HG02885 (cell line): ENCODE measurements at regions not wholly inside any gene's neighbourhood (a gene's known extent, or its start where the extent isn't known, plus 50 kb on each side); places are given as distances from the start of the nearest gene placed in this dataset.
"Not testable (repeated sequence)": the region's sequence is repeated elsewhere in the genome, so short reads cannot be mapped to it uniquely, and the experiment has no call there.

Experiments used
- ATAC-seq: cut with Tn5 transposase; IDR thresholded peaks from one replicate; pipeline ENCODE4 v1.9.1; 2021; ENCODE audit warnings: mild to moderate bottlenecking; ENCODE audit not compliant: unreplicated experiment, poor library complexity

GRCh38 chr21:25531538-25532250 is 75.6 kb downstream of the MRPL39 start:
- ATAC-seq = not testable (repeated sequence)

GRCh38 chr21:25528515-25528914 is 78.8 kb downstream of the MRPL39 start:
- no peak for ATAC-seq

GRCh38 chr21:25518491-25518911 is 88.8 kb downstream of the MRPL39 start:
- no peak for ATAC-seq

- no peak for ATAC-seq
These were observed 91.5 kb downstream of the MRPL39 start for GRCh38 chr21:25515484-25516405.

GRCh38 chr21:25513810-25514209 is 93.5 kb downstream of the MRPL39 start:
- ATAC-seq = no peak

- ATAC-seq = no peak
These were observed 94.9 kb downstream of the MRPL39 start for GRCh38 chr21:25512095-25513081.

- peak; percentile 74 for ATAC-seq
These were observed 97.4 kb downstream of the MRPL39 start for GRCh38 chr21:25509862-25510261.

- no peak for ATAC-seq
These were observed 98.9 kb downstream of the MRPL39 start for GRCh38 chr21:25508364-25508763.

- peak; percentile 46 for ATAC-seq
These were observed 99.8 kb downstream of the MRPL39 start for GRCh38 chr21:25507522-25507921.

GRCh38 chr21:25506887-25507286 is 100.4 kb downstream of the MRPL39 start:
- ATAC-seq = no peak

GRCh38 chr21:25506261-25506660 is 101.0 kb downstream of the MRPL39 start:
- ATAC-seq = no peak

GRCh38 chr21:25503981-25504380 is 103.3 kb downstream of the MRPL39 start:
- no peak for ATAC-seq

GRCh38 chr21:25501996-25502665 is 105.2 kb downstream of the MRPL39 start:
- peak; percentile 63 for ATAC-seq

- ATAC-seq = peak; percentile 32
These were observed 105.8 kb downstream of the MRPL39 start for GRCh38 chr21:25501462-25501861.

- ATAC-seq = no peak
These were observed 106.7 kb downstream of the MRPL39 start for GRCh38 chr21:25500598-25500997.

GRCh38 chr21:25496825-25497482 is 110.3 kb downstream of the MRPL39 start:
- no peak for ATAC-seq

- ATAC-seq = peak; percentile 57
These were observed 112.5 kb downstream of the MRPL39 start for GRCh38 chr21:25494804-25495203.

GRCh38 chr21:25493722-25494121 is 113.6 kb downstream of the MRPL39 start:
- no peak for ATAC-seq

GRCh38 chr21:25491267-25491666 is 116.0 kb downstream of the MRPL39 start:
- no peak for ATAC-seq
